Neural progenitor cell (in vitro differentiated cells): ENCODE measurements at regions not wholly inside any gene's neighbourhood (a gene's known extent, or its start where the extent isn't known, plus 50 kb on each side); places are given as distances from the start of the nearest gene placed in this dataset.

Source experiments
- DNase-seq: peaks from one replicate; pipeline ENCODE4 v3.0.0-alpha.2; 2016; ENCODE audit warnings: low spot score
- H2AFZ ChIP-seq: fragments of 200-600 bp; sonication (generic); replicated peaks from 2 replicates; pipeline ENCODE4 v1.6.1; 2016; ENCODE audit warnings: antibody characterized with exemption
- H3F3A ChIP-seq: fragments of 200-600 bp; sonication (generic); 2 replicates; pipeline ENCODE4 v1.6.1; 2016; ENCODE audit warnings: antibody characterized with exemption, low read depth
- H3K27ac ChIP-seq: fragments of 200-600 bp; sonication (generic); 2 replicates; pipeline ENCODE4 v1.5.1; 2016; ENCODE audit warnings: mild to moderate bottlenecking
- H3K27me3 ChIP-seq: fragments of 200-600 bp; sonication (generic); 2 replicates; pipeline ENCODE4 v1.6.1; 2016; ENCODE audit warnings: mild to moderate bottlenecking, moderate library complexity
- H3K36me3 ChIP-seq: fragments of 200-600 bp; sonication (generic); 2 replicates; pipeline ENCODE4 v1.5.1; 2016
- H3K4me1 ChIP-seq: fragments of 200-600 bp; sonication (generic); 2 replicates; pipeline ENCODE4 v1.6.1; 2016; ENCODE audit warnings: mixed run types
- H3K4me2 ChIP-seq: fragments of 200-600 bp; sonication (generic); 2 replicates; pipeline ENCODE4 v1.6.1; 2016
- H3K4me3 ChIP-seq: fragments of 200-600 bp; sonication (generic); 2 replicates; pipeline ENCODE4 v1.5.1; 2016
- H3K79me2 ChIP-seq: fragments of 200-600 bp; sonication (generic); 2 replicates; pipeline ENCODE4 v1.6.1; 2016; ENCODE audit warnings: low read depth
- H3K9ac ChIP-seq: fragments of 200-600 bp; sonication (generic); 2 replicates; pipeline ENCODE4 v1.6.1; 2016
- H3K9me3 ChIP-seq: fragments of 200-600 bp; sonication (generic); 2 replicates; pipeline ENCODE4 v1.5.1; 2016; ENCODE audit warnings: low read depth
- H4K20me1 ChIP-seq: fragments of 200-600 bp; sonication (generic); 2 replicates; pipeline ENCODE4 v1.6.1; 2016; ENCODE audit warnings: low read depth
- H3K27ac Mint-ChIP-seq: 3 replicates; pipeline ENCODE4 v1.8.0; 2021; ENCODE audit warnings: mixed read lengths
- H3K27me3 Mint-ChIP-seq: 2 replicates; pipeline ENCODE4 v1.8.0; 2022; ENCODE audit warnings: low read depth, mild to moderate bottlenecking, inconsistent platforms, moderate library complexity, mixed read lengths; ENCODE audit not compliant: insufficient read depth
- H3K36me3 Mint-ChIP-seq: 3 replicates; pipeline ENCODE4 v1.8.0; 2021; ENCODE audit warnings: mixed read lengths
- H3K4me1 Mint-ChIP-seq: 3 replicates; pipeline ENCODE4 v1.8.0; 2021; ENCODE audit warnings: mixed read lengths
- H3K4me3 Mint-ChIP-seq: 3 replicates; pipeline ENCODE4 v1.8.0; 2021; ENCODE audit warnings: mild to moderate bottlenecking, moderate library complexity, mixed read lengths
- H3K9me3 Mint-ChIP-seq: 3 replicates; pipeline ENCODE4 v1.8.0; 2020; ENCODE audit warnings: mixed read lengths
- EZH2 ChIP-seq: fragments of 200-600 bp; sonication (generic); IDR thresholded peaks from 2 replicates; pipeline ENCODE4 v1.6.1; 2017; ENCODE audit warnings: antibody characterized with exemption, mild to moderate bottlenecking, moderate library complexity
- EZH2phosphoT487 ChIP-seq: fragments of 200-600 bp; sonication (generic); IDR thresholded peaks from 2 replicates; pipeline ENCODE4 v1.6.1; 2017; ENCODE audit warnings: antibody characterized with exemption
- TF ChIP-seq, protein P1 (sequence below): fragments of 200-600 bp; sonication (generic); IDR thresholded peaks from 2 replicates; pipeline ENCODE4 v1.5.1; 2017; ENCODE audit warnings: antibody characterized with exemption, mild to moderate bottlenecking

- Histone ChIP-seq H3K4me2 (no peak overlapping the region), H2AFZ (no peak overlapping the region)
Observed at GRCh38 chr12:68428211-68428610, 96.0 kb upstream of the MDM1 start.

GRCh38 chr12:68428724-68429501 is 96.8 kb upstream of the MDM1 start:
- H3K27me3 ChIP-seq = no peaks in the 10 kb centered on the region
- DNase-seq = peak; percentile 14
- no peak overlapping the region for H3K4me3 ChIP-seq
- H3K79me2 ChIP-seq = no peaks in the 10 kb centered on the region
- H3K4me1 ChIP-seq = peaks cover 14% of the 10 kb centered on the region
- peaks cover 8% of the 10 kb centered on the region for H3K27me3 Mint-ChIP-seq
- peaks cover 24% of the 10 kb centered on the region for H3K4me1 Mint-ChIP-seq
- no peak overlapping the region for H3K9ac ChIP-seq
- H2AFZ ChIP-seq = peak overlapping the region; percentile 12
- H3K27ac Mint-ChIP-seq = no peak overlapping the region
- H3K9me3 ChIP-seq = no peaks in the 10 kb centered on the region
- no peak overlapping the region for H3K4me3 Mint-ChIP-seq
- no peak overlapping the region for H3K27ac ChIP-seq
- H3K9me3 Mint-ChIP-seq = no peaks in the 10 kb centered on the region
- no peaks in the 10 kb centered on the region for H3F3A ChIP-seq
- no peaks in the 10 kb centered on the region for H4K20me1 ChIP-seq
- no peaks in the 10 kb centered on the region for H3K36me3 ChIP-seq
- no peak overlapping the region for H3K4me2 ChIP-seq
- H3K36me3 Mint-ChIP-seq = no peaks in the 10 kb centered on the region
- TF ChIP-seq, protein P1, sequence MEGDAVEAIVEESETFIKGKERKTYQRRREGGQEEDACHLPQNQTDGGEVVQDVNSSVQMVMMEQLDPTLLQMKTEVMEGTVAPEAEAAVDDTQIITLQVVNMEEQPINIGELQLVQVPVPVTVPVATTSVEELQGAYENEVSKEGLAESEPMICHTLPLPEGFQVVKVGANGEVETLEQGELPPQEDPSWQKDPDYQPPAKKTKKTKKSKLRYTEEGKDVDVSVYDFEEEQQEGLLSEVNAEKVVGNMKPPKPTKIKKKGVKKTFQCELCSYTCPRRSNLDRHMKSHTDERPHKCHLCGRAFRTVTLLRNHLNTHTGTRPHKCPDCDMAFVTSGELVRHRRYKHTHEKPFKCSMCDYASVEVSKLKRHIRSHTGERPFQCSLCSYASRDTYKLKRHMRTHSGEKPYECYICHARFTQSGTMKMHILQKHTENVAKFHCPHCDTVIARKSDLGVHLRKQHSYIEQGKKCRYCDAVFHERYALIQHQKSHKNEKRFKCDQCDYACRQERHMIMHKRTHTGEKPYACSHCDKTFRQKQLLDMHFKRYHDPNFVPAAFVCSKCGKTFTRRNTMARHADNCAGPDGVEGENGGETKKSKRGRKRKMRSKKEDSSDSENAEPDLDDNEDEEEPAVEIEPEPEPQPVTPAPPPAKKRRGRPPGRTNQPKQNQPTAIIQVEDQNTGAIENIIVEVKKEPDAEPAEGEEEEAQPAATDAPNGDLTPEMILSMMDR = no peak
- TF ChIP-seq EZH2phosphoT487 = no peak
- TF ChIP-seq EZH2 = no peak

More at GRCh38 chr12:68428211-68428610, 96.0 kb upstream of the MDM1 start:
- Mint-ChIP-seq H3K27me3 (peaks cover 5% of the 10 kb centered on the region), H3K4me3 (no peak overlapping the region), H3K4me1 (peaks cover 24% of the 10 kb centered on the region), H3K36me3 (no peaks in the 10 kb centered on the region), H3K9me3 (no peaks in the 10 kb centered on the region), H3K27ac (no peak overlapping the region)
- H3F3A ChIP-seq = no peaks in the 10 kb centered on the region
- no peak overlapping the region for H3K27ac ChIP-seq
- no peak for DNase-seq
- no peak overlapping the region for H3K9ac ChIP-seq
- peaks cover 14% of the 10 kb centered on the region for H3K4me1 ChIP-seq
- no peaks in the 10 kb centered on the region for H3K9me3 ChIP-seq
- no peaks in the 10 kb centered on the region for H4K20me1 ChIP-seq
- H3K4me3 ChIP-seq = no peak overlapping the region
- TF ChIP-seq, protein P1 = no peak
- TF ChIP-seq EZH2 = no peak
- H3K36me3 ChIP-seq = no peaks in the 10 kb centered on the region
- no peaks in the 10 kb centered on the region for H3K27me3 ChIP-seq
- H3K79me2 ChIP-seq = no peaks in the 10 kb centered on the region

DNA sequence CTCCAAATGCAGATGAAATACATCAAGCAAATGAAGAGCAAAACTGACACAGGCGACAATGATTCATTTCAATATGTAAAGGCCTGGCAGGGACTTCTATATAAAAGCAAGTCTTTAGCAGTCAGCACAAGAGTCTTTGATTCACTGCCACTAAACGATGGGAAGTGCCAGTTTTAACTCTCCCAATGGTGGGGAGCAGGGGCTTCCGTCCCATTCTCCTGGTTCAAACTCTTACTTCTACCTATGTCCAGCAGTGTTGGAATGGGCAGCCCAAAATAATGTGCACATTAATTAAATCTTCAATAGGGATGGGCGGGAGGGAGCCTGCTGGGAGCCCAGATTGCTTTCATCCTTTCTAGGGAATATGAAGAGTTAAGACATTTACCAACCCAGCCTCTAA is 97.5 kb upstream of the MDM1 start:
- no peak overlapping the region for H3K4me3 ChIP-seq
- Mint-ChIP-seq H3K27me3 (peaks cover 8% of the 10 kb centered on the region), H3K4me1 (peaks cover 24% of the 10 kb centered on the region), H3K36me3 (no peaks in the 10 kb centered on the region), H3K9me3 (no peaks in the 10 kb centered on the region), H3K27ac (peak overlapping the region; percentile 54), H3K4me3 (no peak overlapping the region)
- H3K4me1 ChIP-seq = peaks cover 14% of the 10 kb centered on the region
- no peaks in the 10 kb centered on the region for H3K27me3 ChIP-seq
- H3K79me2 ChIP-seq = no peaks in the 10 kb centered on the region
- H3K9me3 ChIP-seq = no peaks in the 10 kb centered on the region
- no peaks in the 10 kb centered on the region for H4K20me1 ChIP-seq
- no peaks in the 10 kb centered on the region for H3F3A ChIP-seq
- H3K36me3 ChIP-seq = no peaks in the 10 kb centered on the region
- H3K9ac ChIP-seq = no peak overlapping the region
- peak overlapping the region; percentile 12 for H2AFZ ChIP-seq
- no peak overlapping the region for H3K4me2 ChIP-seq
- no peak for DNase-seq
- TF ChIP-seq EZH2 (no peak), EZH2phosphoT487 (no peak)
- TF ChIP-seq, protein P1 = no peak
- H3K27ac ChIP-seq = no peak overlapping the region
